ENCODE measurements at regions not wholly inside any gene's neighbourhood (a gene's known extent, or its start where the extent isn't known, plus 50 kb on each side); places are given as distances from the start of the nearest gene placed in this dataset.

- H3K4me3 Mint-ChIP-seq: no peak overlapping the region
- H3K27ac Mint-ChIP-seq: no peak overlapping the region
- ATAC-seq (replicated peaks) (no peak), DNase-seq (no peak)
- no peaks in the 10 kb centered on the region for H3K27me3 Mint-ChIP-seq
- peaks cover 0 to 3% of the 10 kb centered on the region in 2 donors for H3K9me3 Mint-ChIP-seq
- no peaks in the 10 kb centered on the region for H3K36me3 Mint-ChIP-seq (ENCODE audit: insufficient read depth)
- H3K4me1 Mint-ChIP-seq (ENCODE audit: low read depth in 2 of 2): no peaks in the 10 kb centered on the region
These were observed 373.0 kb upstream of the SMIM30 start for GRCh38 chr7:113491305-113491704.

GRCh38 chr7:113487925-113488731 is 369.8 kb upstream of the SMIM30 start:
- DNase-seq: no peak
- no peak overlapping the region for H3K27ac Mint-ChIP-seq
- ATAC-seq (replicated peaks): no peak
- H3K9me3 Mint-ChIP-seq: peaks cover 4 to 12% of the 10 kb centered on the region in 2 donors
- no peak overlapping the region for H3K4me3 Mint-ChIP-seq
- no peaks in the 10 kb centered on the region for H3K36me3 Mint-ChIP-seq (ENCODE audit: insufficient read depth)
- no peaks in the 10 kb centered on the region for H3K4me1 Mint-ChIP-seq (ENCODE audit: low read depth in 2 of 2)
- H3K27me3 Mint-ChIP-seq: no peaks in the 10 kb centered on the region

GRCh38 chr7:113486548-113486947 is 368.2 kb upstream of the SMIM30 start:
- ATAC-seq (replicated peaks) (no peak), DNase-seq (no peak)
- Mint-ChIP-seq H3K36me3 (ENCODE audit: insufficient read depth) (no peaks in the 10 kb centered on the region), H3K9me3 (peaks cover 10 to 20% of the 10 kb centered on the region in 2 donors), H3K27ac (no peak overlapping the region), H3K27me3 (no peaks in the 10 kb centered on the region), H3K4me3 (no peak overlapping the region), H3K4me1 (ENCODE audit: low read depth in 2 of 2) (no peaks in the 10 kb centered on the region)

- DNase-seq (no peak), ATAC-seq (replicated peaks) (no peak)
- H3K4me3 Mint-ChIP-seq: no peak overlapping the region
- H3K27ac Mint-ChIP-seq: no peak overlapping the region
- H3K36me3 Mint-ChIP-seq (ENCODE audit: insufficient read depth): no peaks in the 10 kb centered on the region
- peaks cover 8 to 20% of the 10 kb centered on the region in 2 donors for H3K9me3 Mint-ChIP-seq
- no peaks in the 10 kb centered on the region for H3K27me3 Mint-ChIP-seq
- H3K4me1 Mint-ChIP-seq (ENCODE audit: low read depth in 2 of 2): no peaks in the 10 kb centered on the region
These were observed 365.3 kb upstream of the SMIM30 start for GRCh38 chr7:113483657-113484056.

GRCh38 chr7:113480537-113480936 is 362.2 kb upstream of the SMIM30 start:
- Mint-ChIP-seq H3K36me3 (ENCODE audit: insufficient read depth) (no peaks in the 10 kb centered on the region), H3K27me3 (no peaks in the 10 kb centered on the region), H3K4me3 (no peak overlapping the region), H3K4me1 (ENCODE audit: low read depth in 2 of 2) (no peaks in the 10 kb centered on the region), H3K9me3 (peaks cover 8 to 15% of the 10 kb centered on the region in 2 donors), H3K27ac (no peak overlapping the region)
- no peak for ATAC-seq (replicated peaks)
- DNase-seq: no peak

- peaks cover 0 to 5% of the 10 kb centered on the region in 2 donors for H3K9me3 Mint-ChIP-seq
- no peaks in the 10 kb centered on the region for H3K36me3 Mint-ChIP-seq (ENCODE audit: insufficient read depth)
- no peak for DNase-seq
- no peaks in the 10 kb centered on the region for H3K27me3 Mint-ChIP-seq
- ATAC-seq (replicated peaks): no peak
- H3K4me1 Mint-ChIP-seq (ENCODE audit: low read depth in 2 of 2): no peaks in the 10 kb centered on the region
- H3K27ac Mint-ChIP-seq: no peak overlapping the region
- no peak overlapping the region for H3K4me3 Mint-ChIP-seq
These were observed 345.9 kb upstream of the SMIM30 start for GRCh38 chr7:113464096-113464855.

GRCh38 chr7:113460067-113460466 is 341.7 kb upstream of the SMIM30 start:
- no peaks in the 10 kb centered on the region for H3K27me3 Mint-ChIP-seq
- H3K4me1 Mint-ChIP-seq (ENCODE audit: low read depth in 2 of 2): no peaks in the 10 kb centered on the region
- no peak for ATAC-seq (replicated peaks)
- no peak overlapping the region for H3K27ac Mint-ChIP-seq
- H3K36me3 Mint-ChIP-seq (ENCODE audit: insufficient read depth): no peaks in the 10 kb centered on the region
- H3K4me3 Mint-ChIP-seq: no peak overlapping the region
- no peak for DNase-seq
- H3K9me3 Mint-ChIP-seq: peaks cover 0 to 5% of the 10 kb centered on the region in 2 donors

GRCh38 chr7:113456533-113456932 is 338.2 kb upstream of the SMIM30 start:
- no peaks in the 10 kb centered on the region for H3K4me1 Mint-ChIP-seq (ENCODE audit: low read depth in 2 of 2)
- no peak for DNase-seq
- H3K27me3 Mint-ChIP-seq: no peaks in the 10 kb centered on the region
- H3K27ac Mint-ChIP-seq: no peak overlapping the region
- H3K9me3 Mint-ChIP-seq: no peaks in the 10 kb centered on the region
- no peak for ATAC-seq (replicated peaks)
- H3K4me3 Mint-ChIP-seq: no peak overlapping the region
- H3K36me3 Mint-ChIP-seq (ENCODE audit: insufficient read depth): no peaks in the 10 kb centered on the region

GRCh38 chr7:113454597-113455169 is 336.3 kb upstream of the SMIM30 start:
- H3K27me3 Mint-ChIP-seq: no peaks in the 10 kb centered on the region
- H3K36me3 Mint-ChIP-seq (ENCODE audit: insufficient read depth): no peaks in the 10 kb centered on the region
- DNase-seq: no peak
- H3K4me3 Mint-ChIP-seq: no peak overlapping the region
- H3K27ac Mint-ChIP-seq: no peak overlapping the region
- no peak for ATAC-seq (replicated peaks)
- H3K9me3 Mint-ChIP-seq: no peaks in the 10 kb centered on the region
- H3K4me1 Mint-ChIP-seq (ENCODE audit: low read depth in 2 of 2): no peaks in the 10 kb centered on the region

- Mint-ChIP-seq H3K27me3 (no peaks in the 10 kb centered on the region), H3K36me3 (ENCODE audit: insufficient read depth) (no peaks in the 10 kb centered on the region), H3K9me3 (no peaks in the 10 kb centered on the region), H3K27ac (no peak overlapping the region), H3K4me1 (ENCODE audit: low read depth in 2 of 2) (no peaks in the 10 kb centered on the region), H3K4me3 (no peak overlapping the region)
- ATAC-seq (replicated peaks): no peak
- no peak for DNase-seq
These were observed 333.9 kb upstream of the SMIM30 start for GRCh38 chr7:113452245-113452644.

- H3K4me1 Mint-ChIP-seq (ENCODE audit: low read depth in 2 of 2): no peaks in the 10 kb centered on the region
- no peaks in the 10 kb centered on the region for H3K27me3 Mint-ChIP-seq
- DNase-seq (no peak), ATAC-seq (replicated peaks) (no peak)
- no peak overlapping the region for H3K4me3 Mint-ChIP-seq
- no peak overlapping the region for H3K27ac Mint-ChIP-seq
- H3K9me3 Mint-ChIP-seq: no peaks in the 10 kb centered on the region
- no peaks in the 10 kb centered on the region for H3K36me3 Mint-ChIP-seq (ENCODE audit: insufficient read depth)
These were observed 328.4 kb upstream of the SMIM30 start for GRCh38 chr7:113446791-113447190.

- Mint-ChIP-seq H3K27me3 (no peaks in the 10 kb centered on the region), H3K4me3 (no peak overlapping the region), H3K27ac (no peak overlapping the region), H3K36me3 (ENCODE audit: insufficient read depth) (no peaks in the 10 kb centered on the region), H3K9me3 (no peaks in the 10 kb centered on the region), H3K4me1 (ENCODE audit: low read depth in 2 of 2) (no peaks in the 10 kb centered on the region)
- ATAC-seq (replicated peaks) (no peak), DNase-seq (no peak)
These were observed 328.0 kb upstream of the SMIM30 start for GRCh38 chr7:113446391-113446790.

- no peaks in the 10 kb centered on the region for H3K4me1 Mint-ChIP-seq (ENCODE audit: low read depth in 2 of 2)
- no peak overlapping the region for H3K4me3 Mint-ChIP-seq
- no peaks in the 10 kb centered on the region for H3K27me3 Mint-ChIP-seq
- ATAC-seq (replicated peaks) (no peak), DNase-seq (no peak)
- no peaks in the 10 kb centered on the region for H3K36me3 Mint-ChIP-seq (ENCODE audit: insufficient read depth)
- no peak overlapping the region for H3K27ac Mint-ChIP-seq
- H3K9me3 Mint-ChIP-seq: no peaks in the 10 kb centered on the region
These were observed 325.9 kb upstream of the SMIM30 start for GRCh38 chr7:113444261-113444660.

GRCh38 chr7:113440173-113440572 is 321.8 kb upstream of the SMIM30 start:
- ATAC-seq (replicated peaks) (no peak), DNase-seq (no peak)
- Mint-ChIP-seq H3K27ac (no peak overlapping the region), H3K9me3 (peaks cover 4 to 10% of the 10 kb centered on the region in 2 donors), H3K4me3 (no peak overlapping the region), H3K27me3 (no peaks in the 10 kb centered on the region), H3K36me3 (ENCODE audit: insufficient read depth) (no peaks in the 10 kb centered on the region), H3K4me1 (ENCODE audit: low read depth in 2 of 2) (no peaks in the 10 kb centered on the region)
